Endodermal cell (in vitro differentiated cells): ENCODE measurements at regions not wholly inside any gene's neighbourhood (a gene's known extent, or its start where the extent isn't known, plus 50 kb on each side); places are given as distances from the start of the nearest gene placed in this dataset.

Source experiments
- DNase-seq: peaks from one replicate; pipeline ENCODE4 v3.0.0-alpha.2; 2017
- H3K27ac ChIP-seq: 2 replicates; pipeline ENCODE4 v1.5.1; 2013; ENCODE audit warnings: mild to moderate bottlenecking, low read depth, low read length, moderate library complexity
- H3K27me3 ChIP-seq: 2 replicates; pipeline ENCODE4 v1.6.1; 2013; ENCODE audit warnings: mild to moderate bottlenecking, low read length, moderate library complexity; ENCODE audit not compliant: insufficient read depth, control insufficient read depth, poor library complexity, severe bottlenecking
- H3K36me3 ChIP-seq: 2 replicates; pipeline ENCODE4 v1.7.0; 2013; ENCODE audit warnings: mild to moderate bottlenecking, low read length, moderate library complexity; ENCODE audit not compliant: control insufficient read depth, insufficient read depth
- H3K4me1 ChIP-seq: one replicate; pipeline ENCODE4 v1.7.0; 2013; ENCODE audit warnings: low read length; ENCODE audit not compliant: control insufficient read depth, insufficient read depth
- H3K4me3 ChIP-seq: 2 replicates; pipeline ENCODE4 v1.5.1; 2013; ENCODE audit warnings: mild to moderate bottlenecking, low read length, moderate library complexity
- H3K9ac ChIP-seq: 2 replicates; pipeline ENCODE4 v1.6.1; 2013; ENCODE audit warnings: mild to moderate bottlenecking, low read length, moderate library complexity; ENCODE audit not compliant: poor library complexity, severe bottlenecking; ENCODE audit errors: extremely low read depth
- H3K9me3 ChIP-seq: 2 replicates; pipeline ENCODE4 v1.6.1; 2013; ENCODE audit warnings: mild to moderate bottlenecking, low read length, moderate library complexity; ENCODE audit not compliant: control insufficient read depth
- H3K27ac Mint-ChIP-seq: 2 replicates; pipeline ENCODE4 v1.8.0; 2020; ENCODE audit warnings: mixed read lengths
- H3K27me3 Mint-ChIP-seq: 2 replicates; pipeline ENCODE4 v1.8.0; 2021; ENCODE audit warnings: mild to moderate bottlenecking, mixed read lengths; ENCODE audit not compliant: insufficient read depth
- H3K36me3 Mint-ChIP-seq: 2 replicates; pipeline ENCODE4 v1.8.0; 2020; ENCODE audit warnings: low read depth, mixed read lengths
- H3K4me1 Mint-ChIP-seq: 2 replicates; pipeline ENCODE4 v1.8.0; 2020; ENCODE audit warnings: mixed read lengths
- H3K4me3 Mint-ChIP-seq: 2 replicates; pipeline ENCODE4 v1.8.0; 2020; ENCODE audit warnings: mild to moderate bottlenecking, moderate library complexity, mixed read lengths
- H3K9me3 Mint-ChIP-seq: 2 replicates; pipeline ENCODE4 v1.8.0; 2020; ENCODE audit warnings: mild to moderate bottlenecking, mixed read lengths
- whole genome bisulfite sequencing, 2 experiments: methylation state at CpG; one replicate each; pipeline versions ENCODE4 v1.1.5 to v1.1.7; 2013; ENCODE audit warnings: missing lambda C conversion rate in 2 of 2, mixed read lengths in 1 of 2; ENCODE audit not compliant: insufficient coverage in 1 of 2, insufficient read length in 1 of 2; 5-methylcytosine and 5-hydroxymethylcytosine counted together
- TF ChIP-seq, protein P1 (sequence below): fragments of 200-600 bp; sonication (generic); conservative IDR thresholded peaks from 2 replicates; pipeline ENCODE4 v1.5.0; 2021; ENCODE audit warnings: antibody characterized with exemption, mild to moderate bottlenecking

DNA sequence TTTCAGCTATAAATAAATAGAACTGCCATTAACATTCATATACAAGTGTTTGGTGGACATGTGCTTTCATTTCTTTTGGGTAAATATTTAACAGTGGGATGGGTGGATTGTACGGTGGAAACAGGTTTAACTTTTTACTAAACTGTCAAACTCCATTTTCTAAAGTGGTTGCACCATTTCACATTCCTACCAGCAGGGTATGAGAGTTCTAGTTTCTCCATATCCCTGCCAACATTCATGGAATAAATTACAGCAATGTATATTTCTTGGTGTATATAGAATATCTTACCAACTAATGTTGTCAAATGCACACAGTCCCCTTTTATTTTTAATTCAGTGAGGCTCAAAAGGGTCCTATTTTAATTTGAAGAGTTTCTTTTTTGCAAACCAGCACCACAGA, 71.3 kb upstream of the CTXND1 start:
- Mint-ChIP-seq H3K4me3 (no peak overlapping the region), H3K36me3 (no peaks in the 10 kb centered on the region), H3K27me3 (peaks cover 1% of the 10 kb centered on the region), H3K9me3 (peaks cover 28% of the 10 kb centered on the region), H3K4me1 (no peaks in the 10 kb centered on the region), H3K27ac (no peak overlapping the region)
- Histone ChIP-seq H3K9ac (no peak overlapping the region), H3K27me3 (no peaks in the 10 kb centered on the region), H3K4me3 (no peak overlapping the region), H3K27ac (no peak overlapping the region), H3K36me3 (no peaks in the 10 kb centered on the region), H3K9me3 (peaks cover 20% of the 10 kb centered on the region), H3K4me1 (peaks cover 1% of the 10 kb centered on the region)
- DNase-seq = no peak
- TF ChIP-seq, protein P1, sequence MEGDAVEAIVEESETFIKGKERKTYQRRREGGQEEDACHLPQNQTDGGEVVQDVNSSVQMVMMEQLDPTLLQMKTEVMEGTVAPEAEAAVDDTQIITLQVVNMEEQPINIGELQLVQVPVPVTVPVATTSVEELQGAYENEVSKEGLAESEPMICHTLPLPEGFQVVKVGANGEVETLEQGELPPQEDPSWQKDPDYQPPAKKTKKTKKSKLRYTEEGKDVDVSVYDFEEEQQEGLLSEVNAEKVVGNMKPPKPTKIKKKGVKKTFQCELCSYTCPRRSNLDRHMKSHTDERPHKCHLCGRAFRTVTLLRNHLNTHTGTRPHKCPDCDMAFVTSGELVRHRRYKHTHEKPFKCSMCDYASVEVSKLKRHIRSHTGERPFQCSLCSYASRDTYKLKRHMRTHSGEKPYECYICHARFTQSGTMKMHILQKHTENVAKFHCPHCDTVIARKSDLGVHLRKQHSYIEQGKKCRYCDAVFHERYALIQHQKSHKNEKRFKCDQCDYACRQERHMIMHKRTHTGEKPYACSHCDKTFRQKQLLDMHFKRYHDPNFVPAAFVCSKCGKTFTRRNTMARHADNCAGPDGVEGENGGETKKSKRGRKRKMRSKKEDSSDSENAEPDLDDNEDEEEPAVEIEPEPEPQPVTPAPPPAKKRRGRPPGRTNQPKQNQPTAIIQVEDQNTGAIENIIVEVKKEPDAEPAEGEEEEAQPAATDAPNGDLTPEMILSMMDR = peak; percentile 64
- WGBS, 2 experiments = 100% methylated on average over 1 of the region's 1 CpG; no CpG with 5 or more reads in 1 of the 2 experiments

DNA sequence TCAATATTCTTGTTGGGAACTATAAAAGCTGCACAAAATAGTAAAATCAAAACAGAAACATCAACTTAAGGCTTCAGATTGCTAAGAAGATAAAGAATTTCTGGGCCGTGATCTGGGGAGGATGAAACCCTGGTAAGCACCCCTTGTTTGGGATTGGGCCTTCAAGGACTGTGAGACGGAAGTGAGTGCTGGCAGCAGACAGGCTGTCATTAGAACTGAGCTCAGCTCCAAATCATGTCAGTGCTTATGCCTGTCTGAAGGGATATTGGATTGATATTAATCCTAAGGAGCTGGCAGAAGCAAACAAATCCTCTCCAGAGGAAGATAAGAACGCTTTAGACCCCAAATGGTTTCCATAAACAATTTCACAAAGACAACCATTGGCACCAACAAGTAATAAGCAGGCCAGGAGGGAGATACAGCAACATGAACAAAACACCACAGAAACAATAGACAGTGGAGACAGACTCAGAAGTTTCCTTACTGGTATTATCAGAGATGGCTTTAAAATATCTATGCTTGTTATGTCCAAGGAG, 72.6 kb upstream of the CTXND1 start:
- Histone ChIP-seq H3K27me3 (no peaks in the 10 kb centered on the region), H3K27ac (no peak overlapping the region), H3K36me3 (no peaks in the 10 kb centered on the region), H3K4me3 (no peak overlapping the region), H3K9me3 (peaks cover 20% of the 10 kb centered on the region), H3K4me1 (no peaks in the 10 kb centered on the region), H3K9ac (no peak overlapping the region)
- H3K27ac Mint-ChIP-seq = no peak overlapping the region
- TF ChIP-seq, protein P1 = no peak
- no peak overlapping the region for H3K4me3 Mint-ChIP-seq
- H3K9me3 Mint-ChIP-seq = peaks cover 28% of the 10 kb centered on the region
- H3K4me1 Mint-ChIP-seq = no peaks in the 10 kb centered on the region
- DNase-seq = no peak
- H3K36me3 Mint-ChIP-seq = no peaks in the 10 kb centered on the region
- H3K27me3 Mint-ChIP-seq = peaks cover 1% of the 10 kb centered on the region
- WGBS, 2 experiments = 78 to 100% methylated on average over 1 to 3 of the region's 3 CpGs

DNA sequence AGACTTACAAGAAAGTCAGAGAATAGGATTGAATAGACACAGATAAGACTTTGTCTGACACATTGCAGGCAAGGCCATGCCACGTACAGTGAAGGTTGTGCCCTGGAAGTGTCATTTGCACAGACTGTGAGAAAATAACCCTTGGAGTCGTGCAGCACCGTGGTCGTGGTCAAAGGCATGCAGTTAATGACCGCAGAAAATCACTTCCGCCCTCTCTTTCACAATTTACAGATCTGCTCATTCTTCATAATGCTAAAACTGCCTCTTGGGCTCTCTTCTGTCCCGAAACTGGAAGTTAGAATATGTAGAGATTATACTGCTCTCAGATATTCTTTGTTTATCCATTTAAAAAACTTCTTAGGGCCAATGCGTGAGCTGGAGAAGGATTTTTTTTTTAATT, 73.2 kb upstream of the CTXND1 start:
- Histone ChIP-seq H3K4me3 (no peak overlapping the region), H3K9ac (no peak overlapping the region), H3K4me1 (no peaks in the 10 kb centered on the region), H3K9me3 (peaks cover 20% of the 10 kb centered on the region), H3K27ac (no peak overlapping the region), H3K27me3 (no peaks in the 10 kb centered on the region), H3K36me3 (no peaks in the 10 kb centered on the region)
- Mint-ChIP-seq H3K27ac (no peak overlapping the region), H3K36me3 (no peaks in the 10 kb centered on the region), H3K4me3 (no peak overlapping the region), H3K27me3 (peaks cover 1% of the 10 kb centered on the region), H3K4me1 (no peaks in the 10 kb centered on the region), H3K9me3 (peaks cover 28% of the 10 kb centered on the region)
- TF ChIP-seq, protein P1 = no peak
- 91 to 93% methylated on average over 3 to 7 of the region's 8 CpGs for WGBS, 2 experiments
- DNase-seq = no peak
